ENCODE measurements at regions not wholly inside any gene's neighbourhood (a gene's known extent, or its start where the extent isn't known, plus 50 kb on each side); places are given as distances from the start of the nearest gene placed in this dataset.
"Not testable (repeated sequence)": the region's sequence is repeated elsewhere in the genome, so short reads cannot be mapped to it uniquely, and the experiment has no call there.

DNA sequence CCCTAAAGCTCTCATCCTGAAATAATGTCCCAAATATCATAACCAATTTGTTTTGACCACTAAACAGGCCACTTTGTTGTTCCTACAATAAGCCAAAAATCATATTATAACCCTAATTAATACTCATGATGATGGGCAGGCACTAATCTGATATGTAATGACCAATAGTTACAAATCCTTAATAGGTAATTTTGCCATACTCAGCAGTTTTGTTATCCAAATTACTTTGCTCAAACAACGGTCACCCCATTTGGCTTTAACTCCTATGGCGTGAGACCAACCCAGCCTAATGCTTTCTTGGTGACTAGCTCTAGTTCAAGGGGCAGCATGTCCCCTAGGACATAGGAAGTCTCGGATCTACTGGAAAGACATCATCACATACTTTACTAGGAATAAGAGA lies 123.2 kb upstream of the ID4 start:
- DNase-seq: no peak

DNA sequence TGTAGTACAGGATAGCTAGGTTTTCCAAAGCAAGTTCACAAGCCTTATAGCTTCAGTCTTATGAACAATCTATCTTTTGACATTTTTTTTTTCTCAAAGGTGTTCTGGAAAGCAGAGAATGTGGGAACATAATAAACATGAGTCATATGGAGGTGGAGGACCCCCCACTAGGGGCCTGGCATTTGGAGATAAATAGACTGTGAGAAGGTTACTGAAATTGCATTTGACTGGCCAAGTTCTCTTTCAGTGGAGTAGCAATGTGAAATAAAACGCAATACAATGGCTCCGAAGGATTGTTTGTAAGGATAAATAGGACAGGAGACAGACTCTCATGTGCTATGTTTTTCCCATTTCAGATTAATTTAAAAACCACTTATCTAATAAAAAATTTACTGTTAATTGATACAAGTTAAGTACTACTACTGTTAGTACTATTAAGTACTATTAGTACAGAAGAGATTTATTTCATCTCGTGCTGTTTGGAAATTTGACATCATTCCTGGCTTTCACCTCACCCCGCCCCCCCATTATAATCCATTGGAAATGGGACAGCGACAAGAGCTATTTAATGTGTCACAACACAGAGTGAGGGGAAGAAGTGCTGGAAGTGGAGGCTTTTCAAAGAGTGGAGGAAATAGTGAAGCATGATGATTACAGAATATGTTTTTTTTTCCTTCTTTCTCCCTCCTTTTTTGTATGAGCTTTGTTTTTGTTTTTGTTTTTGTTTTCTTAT lies 122.6 kb upstream of the ID4 start:
- DNase-seq: no peak

DNA sequence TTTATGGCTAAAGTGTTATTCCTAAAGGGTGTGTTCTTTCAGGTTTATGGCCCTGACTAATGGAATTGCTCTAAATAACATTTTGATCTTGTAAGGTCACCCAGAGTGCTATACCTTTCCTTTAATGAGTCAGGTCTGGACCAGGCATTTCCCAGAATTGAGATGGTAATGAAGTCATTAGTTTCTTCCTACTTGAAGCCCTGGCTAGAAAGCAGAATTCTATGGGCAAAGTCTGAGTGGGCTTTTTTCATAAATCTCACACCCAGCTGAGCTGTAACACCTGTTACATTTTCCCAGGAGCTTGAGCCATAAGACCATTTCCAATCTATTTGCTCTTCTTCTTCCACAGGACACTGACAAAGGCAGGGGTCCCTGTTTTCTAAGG lies 122.0 kb upstream of the ID4 start:
- no peak for DNase-seq

DNA sequence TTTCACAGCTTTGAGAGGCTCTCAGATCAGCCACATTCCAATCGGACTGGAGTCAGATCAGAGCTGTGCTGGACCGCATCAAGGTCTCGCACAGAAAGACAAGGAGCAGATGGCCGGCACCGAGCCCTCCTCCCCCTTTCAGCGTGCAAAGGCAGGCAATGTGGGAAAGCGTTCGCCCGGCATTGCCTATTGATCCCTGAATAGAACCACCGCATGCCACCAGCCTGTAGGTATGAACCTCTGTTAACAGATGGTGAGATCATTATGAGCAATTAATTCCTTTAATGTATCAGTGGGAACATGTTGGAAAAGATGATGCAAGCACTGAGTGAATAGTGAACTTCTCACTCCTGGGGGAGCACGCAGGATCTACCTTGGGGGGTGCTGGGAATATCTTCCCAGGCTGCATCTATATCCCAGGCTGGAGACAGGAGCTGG lies 117.5 kb upstream of the ID4 start:
- no peak for DNase-seq

DNA sequence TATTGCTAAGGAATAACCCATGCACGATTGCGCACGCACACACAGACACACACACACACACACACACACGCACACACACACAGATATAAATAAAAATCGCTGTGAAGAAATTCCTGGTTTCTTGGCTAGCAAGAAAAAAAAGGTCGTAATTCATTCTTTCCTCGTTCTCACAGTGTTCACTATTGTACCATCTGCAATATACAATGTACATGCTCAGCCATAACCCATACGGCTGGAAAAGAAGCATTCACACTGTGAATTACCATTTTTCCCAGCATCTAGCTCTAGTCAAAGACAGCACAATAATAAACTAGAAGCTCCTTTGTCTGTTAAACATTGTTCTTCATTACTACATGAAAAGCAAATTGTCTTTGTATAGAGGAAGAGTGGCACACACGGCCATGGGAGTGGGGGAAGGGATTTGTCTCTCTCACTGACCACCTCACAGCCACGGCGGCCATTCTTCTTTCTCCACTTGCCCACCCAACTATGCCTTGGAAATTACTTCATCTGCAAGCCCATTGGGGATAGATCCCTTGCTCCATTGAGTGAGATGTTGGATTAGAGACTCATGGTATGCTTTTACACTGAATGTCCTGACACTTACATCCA lies 115.3 kb upstream of the ID4 start:
- no peak for DNase-seq

DNA sequence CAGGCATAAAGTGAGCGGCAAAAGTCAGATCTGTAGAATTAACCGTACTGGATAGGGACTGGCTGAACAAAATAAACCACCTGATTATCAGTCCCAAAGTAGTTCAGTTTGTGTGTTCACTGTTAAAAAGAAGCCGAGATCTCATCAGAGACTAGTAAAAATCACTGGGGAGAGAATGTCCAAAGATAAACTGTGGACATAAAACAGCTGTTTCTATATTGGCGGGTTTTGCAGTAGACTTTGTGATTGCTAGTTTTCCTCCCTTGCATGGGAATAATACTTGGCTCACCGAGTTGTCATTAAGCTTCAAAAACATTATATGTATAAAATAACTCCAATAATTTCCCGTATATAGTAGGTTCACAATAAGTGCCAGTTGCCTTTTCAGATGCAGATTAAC lies 114.2 kb upstream of the ID4 start:
- no peak for DNase-seq

DNA sequence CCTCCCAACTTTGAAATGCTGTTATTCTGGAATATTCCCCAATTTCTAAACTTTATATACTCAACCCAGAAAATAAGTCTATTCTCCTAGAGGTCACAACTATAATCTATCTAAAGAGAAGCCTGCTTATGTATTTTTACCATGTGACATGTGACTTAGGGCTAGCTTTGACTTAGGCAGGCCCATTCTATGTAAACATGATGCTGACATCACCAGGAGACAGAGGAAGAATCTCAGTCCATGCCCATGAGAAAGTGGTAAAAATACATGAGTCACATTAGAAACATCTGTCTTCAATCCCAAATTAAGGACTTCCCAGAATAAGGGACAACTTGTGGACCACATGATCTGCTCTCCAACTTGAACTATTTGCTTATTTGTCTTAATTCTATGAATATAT lies 113.6 kb upstream of the ID4 start:
- no peak for DNase-seq

DNA sequence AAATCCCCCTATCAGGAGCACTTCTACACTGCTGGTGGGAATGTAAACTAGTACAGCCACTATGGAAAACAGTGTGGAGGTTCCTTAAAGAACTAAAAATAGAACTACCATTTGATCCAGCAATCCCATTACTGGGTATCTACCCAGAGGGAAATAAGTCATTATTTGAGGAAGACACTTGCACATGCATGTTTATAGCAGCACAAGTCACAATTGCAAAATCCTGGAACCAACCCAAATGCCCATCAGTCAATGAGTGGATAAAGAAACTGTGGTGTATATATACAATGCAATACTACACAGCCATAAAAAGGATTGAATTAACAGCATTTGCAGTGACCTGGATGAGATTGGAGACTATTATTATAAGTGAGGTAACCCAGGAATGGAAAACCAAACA lies 111.7 kb upstream of the ID4 start:
- not testable (repeated sequence) for DNase-seq

DNA sequence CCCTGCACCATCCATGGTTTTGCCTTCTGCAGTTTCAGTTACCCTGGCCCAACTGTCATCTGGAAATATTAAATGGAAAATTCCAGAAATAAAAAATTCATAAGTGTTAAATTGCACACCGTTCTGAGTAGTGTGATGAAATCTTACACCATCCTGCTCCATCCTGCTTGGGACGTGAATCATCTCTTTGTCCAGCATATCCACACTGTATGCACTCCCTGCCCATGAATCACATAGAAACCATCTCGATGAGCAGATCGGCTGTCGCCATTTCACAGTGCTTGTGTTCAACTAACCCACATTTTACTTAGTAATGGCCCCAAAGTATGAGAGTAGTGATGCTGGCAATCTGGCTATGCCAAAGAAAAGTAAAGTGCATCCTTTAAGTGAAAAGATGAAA lies 105.9 kb upstream of the ID4 start:
- no peak for DNase-seq

DNA sequence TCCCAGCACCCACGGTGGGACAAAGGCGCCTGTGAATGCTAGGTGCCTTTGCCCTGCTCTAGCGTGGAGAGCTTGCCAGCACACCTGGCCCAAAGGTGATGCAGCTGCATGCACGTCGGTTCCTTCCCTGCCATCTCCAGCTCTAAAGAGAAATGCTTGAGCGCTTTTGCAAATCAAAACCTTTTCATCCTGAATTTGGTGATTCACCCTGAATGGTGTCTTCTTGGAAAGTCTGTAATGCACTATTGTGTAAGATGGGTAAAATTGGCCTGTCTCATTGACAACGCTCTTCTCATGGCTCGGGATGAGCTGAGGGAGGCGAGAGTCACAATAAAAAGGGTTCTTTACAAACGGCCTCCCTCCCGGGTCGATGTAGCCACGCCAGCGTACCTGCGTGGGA lies 103.1 kb upstream of the ID4 start:
- no peak for DNase-seq

DNA sequence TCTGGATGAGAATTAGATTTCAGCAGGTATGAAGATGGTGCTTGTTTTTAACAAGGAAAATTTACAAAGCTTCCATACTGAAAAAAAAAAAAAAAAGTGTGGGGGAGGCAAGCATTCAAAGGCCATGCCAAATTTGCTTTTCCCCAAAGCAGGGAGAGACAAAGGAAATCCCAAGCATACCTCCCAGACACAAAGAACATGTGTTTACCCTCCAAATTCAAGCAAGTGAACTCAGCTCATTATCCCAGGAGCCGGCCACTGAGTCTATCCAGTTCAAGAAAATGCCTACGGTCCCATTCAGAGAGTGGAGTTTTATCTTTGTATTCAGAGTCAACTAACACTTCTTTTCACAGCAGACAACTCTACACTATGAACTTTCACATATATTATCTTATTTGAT lies 102.7 kb upstream of the ID4 start:
- no peak for DNase-seq

DNA sequence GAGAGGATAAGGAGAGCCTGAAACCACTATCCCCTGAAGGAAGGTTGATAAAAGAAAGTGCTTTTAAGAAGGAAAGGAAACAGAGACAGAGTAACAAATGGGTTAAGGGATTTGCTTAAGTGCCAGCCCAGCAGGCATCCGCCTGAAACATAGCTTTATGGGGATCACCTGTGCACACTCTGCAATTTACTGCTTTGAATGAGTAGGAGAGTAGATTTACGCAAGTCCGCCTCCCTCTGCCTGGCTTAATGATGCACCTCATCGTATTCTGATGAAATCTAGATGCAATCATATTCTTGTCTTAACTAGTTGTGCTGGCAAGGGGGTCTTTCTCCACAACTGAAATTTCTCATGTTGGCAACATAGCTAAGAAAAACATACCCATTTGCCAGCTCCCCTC lies 101.1 kb upstream of the ID4 start:
- DNase-seq: no peak

DNA sequence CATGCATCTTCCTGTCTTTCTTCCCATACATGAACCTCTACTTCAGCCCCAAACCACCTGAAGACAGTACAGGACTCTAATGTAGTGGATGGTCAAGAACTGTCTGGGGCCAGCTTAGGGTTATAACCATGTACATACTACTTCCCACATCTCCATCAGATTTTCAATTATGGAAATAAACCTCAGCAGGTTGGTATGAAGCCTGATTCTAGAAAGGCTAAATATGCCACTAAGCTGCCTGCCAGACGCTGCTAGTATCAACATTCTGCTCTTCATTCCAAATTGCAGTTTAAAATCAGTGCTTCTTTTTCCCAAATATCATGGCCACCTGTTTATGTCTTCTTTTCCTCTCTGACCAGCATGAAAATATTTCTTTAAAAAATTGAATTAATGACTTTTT lies 99.2 kb upstream of the ID4 start:
- no peak for DNase-seq

DNA sequence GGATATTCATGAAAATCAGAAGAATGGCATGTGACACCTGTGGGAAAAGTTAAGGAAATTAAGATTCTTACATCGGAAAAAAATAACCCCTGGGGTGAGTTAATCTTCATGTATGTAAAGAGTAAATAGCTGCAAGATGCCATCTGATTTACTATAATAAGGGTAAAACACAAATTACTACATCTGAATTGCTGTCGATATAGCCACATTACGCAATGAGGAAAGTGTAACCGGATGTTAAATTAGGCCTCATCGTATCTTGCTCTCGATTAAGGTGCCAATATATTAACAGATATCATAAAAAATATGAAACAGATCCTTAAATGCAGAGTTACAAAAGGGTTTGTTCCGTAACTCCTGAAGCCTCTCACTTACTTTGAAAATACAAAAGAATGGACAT lies 87.4 kb upstream of the ID4 start:
- no peak for DNase-seq

DNA sequence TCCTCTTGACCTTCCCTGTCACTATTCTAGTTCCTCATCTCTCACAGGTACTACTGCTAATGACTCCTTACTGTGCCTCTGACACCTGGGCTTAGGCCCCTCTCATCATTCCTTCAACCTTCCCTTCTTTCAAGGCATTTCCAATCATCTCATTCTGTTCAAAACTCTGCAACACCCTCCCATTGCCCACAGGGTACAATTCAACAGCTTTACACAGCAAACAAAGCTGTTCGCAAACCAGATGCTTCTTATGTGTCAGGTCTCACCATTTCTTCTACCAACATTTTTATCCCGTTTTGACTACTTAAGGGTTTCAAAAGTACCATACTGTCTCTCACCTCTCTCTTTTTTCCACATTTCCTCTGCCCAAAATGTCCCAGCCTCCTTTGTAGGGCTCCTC lies 84.4 kb upstream of the ID4 start:
- DNase-seq: no peak

DNA sequence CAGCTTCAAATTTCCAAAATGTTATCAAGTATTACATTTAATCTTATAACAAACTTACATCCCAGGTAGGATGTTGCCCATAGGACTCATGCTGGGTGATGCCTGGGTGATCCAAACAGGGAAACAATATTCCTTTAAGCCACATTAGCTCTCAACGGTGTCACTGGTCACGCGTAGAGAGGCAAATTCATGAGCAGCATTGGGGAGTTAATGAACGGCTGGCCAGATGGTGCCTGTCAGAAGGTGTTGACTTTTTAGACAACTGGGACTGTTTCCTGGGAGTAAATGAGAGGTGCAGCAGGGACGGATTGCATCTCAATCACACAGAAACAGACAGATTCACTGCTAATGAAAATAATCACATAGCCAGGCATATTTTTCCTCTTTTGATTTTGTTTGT lies 83.3 kb upstream of the ID4 start:
- DNase-seq: no peak

DNA sequence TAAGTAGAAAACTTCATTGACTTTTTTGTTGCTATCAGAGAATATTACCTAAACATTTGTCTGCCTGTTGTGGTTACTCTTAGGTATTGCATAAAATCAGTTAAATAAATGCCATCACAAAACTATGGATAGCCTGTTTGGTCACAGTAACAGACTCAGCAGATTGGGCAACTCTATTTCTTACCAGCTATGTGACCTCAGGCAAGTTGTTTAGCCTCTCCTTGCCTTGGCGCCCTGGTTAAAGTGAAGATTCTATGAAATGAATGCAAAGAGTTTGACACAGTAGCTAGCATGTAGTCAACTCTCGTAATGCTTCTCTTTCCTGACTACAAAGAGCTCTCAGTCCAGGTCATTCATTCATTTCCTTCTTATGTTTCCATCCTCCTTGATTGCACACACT lies 82.5 kb upstream of the ID4 start:
- no peak for DNase-seq

DNA sequence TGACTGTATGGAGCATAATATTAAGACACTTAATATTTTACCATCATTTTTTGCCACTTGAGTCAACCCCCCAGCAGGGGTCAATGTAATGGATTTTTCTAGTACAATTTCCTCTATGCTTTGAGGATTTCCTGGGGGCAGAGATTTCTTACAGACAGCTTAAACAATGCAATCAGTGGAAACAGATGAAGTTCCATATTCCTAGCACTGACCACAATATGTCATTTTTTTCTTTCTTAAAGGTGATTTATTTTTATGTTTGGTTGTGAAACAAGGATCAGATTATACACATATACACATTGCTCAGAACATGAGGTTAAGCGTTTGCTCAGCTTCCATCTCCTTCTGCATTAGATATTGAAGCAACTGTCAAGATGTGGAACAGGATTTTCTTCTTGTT lies 82.0 kb upstream of the ID4 start:
- DNase-seq: no peak

DNA sequence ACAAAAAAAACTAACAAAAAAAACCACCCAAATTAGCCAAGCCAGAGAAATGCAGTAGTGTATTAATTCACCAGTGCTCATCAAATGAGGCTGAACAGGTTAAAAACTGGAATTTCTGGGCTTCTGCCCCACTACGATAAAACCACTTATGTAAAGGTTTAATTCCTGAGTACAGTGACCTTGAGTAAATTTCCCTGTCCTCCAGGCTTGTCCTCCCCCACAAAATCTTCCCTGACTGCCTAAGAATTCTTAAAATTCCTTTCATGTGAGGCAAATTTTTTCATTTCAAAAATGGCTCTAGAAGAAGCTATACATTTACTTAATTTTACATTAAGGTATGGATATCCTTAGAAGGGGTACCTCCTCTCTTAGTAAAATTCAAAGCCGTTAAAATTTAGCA lies 80.1 kb upstream of the ID4 start:
- DNase-seq: no peak

DNA sequence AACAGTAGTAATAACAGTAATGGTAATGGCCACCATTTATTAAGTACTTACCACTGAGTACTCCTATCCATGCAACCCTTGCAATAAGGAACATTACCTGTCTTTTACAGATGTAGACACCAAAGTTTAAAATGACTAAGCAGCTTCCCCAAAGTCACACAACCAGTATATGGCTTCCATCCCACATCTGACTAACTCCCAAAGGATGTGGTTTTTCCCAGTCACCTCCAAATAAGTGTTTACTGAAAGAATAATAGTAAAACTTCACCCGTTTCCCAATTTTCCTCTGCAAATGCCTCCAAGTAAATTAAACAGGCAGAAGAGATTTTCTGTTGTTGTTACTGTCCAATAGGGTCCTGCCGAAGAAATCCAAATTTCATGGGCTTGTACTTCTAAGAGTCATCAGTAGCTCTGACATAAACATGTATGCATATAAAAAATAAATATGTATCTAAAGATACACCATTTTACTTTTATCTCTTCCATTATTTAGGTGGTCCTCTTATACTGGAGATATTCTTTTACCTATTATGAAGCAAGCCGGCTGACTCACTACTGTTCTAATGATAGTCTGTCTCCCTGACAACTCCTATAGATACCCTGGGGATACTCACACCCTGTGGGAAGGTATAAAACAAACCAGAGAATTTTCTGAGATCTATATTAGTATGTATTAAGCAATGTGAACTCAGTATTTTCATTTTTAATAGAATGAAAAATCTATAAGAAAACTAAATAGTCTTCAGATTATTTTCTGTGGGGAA lies 77.9 kb upstream of the ID4 start:
- DNase-seq: no peak

DNA sequence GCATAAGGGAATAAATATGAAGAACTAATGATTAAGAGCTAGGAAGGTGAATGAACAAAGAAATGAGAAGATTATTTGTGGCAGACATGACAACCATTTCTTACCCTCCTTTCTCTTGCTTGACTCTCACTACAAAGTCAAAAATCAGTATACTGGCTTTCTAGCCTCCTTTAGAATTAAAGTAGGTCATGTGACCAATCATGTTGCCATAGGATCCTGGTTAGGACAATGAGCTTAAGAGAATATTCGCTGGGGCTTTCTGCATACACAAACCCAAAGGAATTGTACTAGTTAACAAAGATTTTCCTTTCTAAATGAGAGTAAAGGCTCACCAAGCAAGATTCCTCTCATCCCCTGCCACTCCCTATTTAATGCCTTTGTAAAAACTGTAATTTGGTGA lies 76.0 kb upstream of the ID4 start:
- DNase-seq: no peak

DNA sequence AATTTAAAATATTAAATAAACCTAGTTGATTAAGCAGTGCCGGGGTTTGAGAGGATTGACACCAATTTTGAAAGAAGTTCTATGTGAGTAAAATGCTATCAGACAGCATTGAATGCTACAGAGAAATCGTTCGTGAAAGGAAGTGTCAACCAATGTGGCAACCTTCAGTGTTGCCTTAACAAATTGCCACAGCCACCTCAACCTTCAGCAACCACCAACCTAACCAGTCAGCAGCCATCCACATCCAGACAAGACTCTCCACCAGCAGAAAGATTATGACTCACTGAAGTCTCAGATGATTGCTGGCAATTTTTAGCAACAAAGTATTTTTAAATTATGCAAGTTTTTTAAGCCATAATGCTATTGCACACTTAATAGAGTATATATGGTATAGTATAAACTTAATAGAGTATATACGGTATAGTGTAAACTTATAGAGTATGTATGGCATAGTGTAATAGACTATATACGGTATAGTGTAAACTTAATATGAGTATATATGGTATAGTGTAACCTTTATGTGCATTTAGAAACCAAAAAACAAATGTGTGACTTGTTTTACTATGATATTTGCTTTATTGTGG lies 65.3 kb upstream of the ID4 start:
- no peak for DNase-seq

DNA sequence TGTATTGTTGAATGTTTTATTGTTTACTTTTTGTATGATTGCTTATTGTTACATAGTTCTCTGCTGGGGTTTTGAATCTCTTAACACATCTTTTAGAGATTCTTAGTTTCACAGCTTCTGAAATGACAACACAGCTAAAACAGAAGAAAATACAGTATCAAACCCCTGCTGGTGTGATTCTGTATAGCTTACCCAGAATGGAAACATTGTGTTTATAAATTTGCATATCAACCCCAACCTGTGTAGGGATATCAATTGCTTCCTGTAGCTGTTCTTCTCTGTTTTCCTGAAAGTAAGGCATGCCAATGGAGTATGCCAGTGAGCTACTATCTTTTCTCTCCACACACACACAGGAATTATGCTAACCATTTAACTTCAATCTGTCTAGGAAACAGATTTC lies 64.3 kb upstream of the ID4 start:
- DNase-seq: no peak

DNA sequence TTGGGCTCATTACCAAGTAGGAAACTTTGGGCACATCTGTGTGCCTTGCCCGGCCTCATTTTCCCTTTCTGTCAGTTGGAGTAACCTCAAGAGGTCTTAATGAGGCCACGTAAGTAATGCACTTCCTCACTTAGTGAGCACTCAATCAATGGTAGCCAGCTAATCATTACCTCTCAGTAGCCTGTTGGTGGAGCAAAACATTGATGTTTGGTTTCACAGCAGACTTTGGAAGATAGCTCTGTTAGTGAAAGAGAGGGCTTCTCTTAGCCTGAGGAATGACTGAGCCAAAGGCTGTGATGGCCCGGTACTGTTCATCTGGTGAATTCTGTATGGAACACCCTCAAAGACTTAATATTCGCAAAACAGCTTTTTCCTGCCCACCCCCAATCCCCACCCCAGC lies 55.9 kb upstream of the ID4 start:
- DNase-seq: no peak

Data from NCI-H1436 treated with DMSO at 0.1 percent for 48 hours (cell line).